Erythroblast (primary cell): ENCODE measurements at regions not wholly inside any gene's neighbourhood (a gene's known extent, or its start where the extent isn't known, plus 50 kb on each side); places are given as distances from the start of the nearest gene placed in this dataset.
"Not testable (repeated sequence)": the region's sequence is repeated elsewhere in the genome, so short reads cannot be mapped to it uniquely, and the experiment has no call there.

ENCODE experiments used
- DNase-seq, 2 experiments: peaks; one replicate each; lab custom pipeline; 2025; lab: John Stamatoyannopoulos, UW
- GATA1 ChIP-seq: IDR thresholded peaks from 2 replicates; pipeline ENCODE4 v1.6.1; 2011; ENCODE audit warnings: low read depth, mild to moderate bottlenecking, control low read depth, low read length, moderate library complexity
- POLR2A ChIP-seq: IDR thresholded peaks from 2 replicates; pipeline ENCODE4 v1.6.1; 2011; ENCODE audit warnings: mild to moderate bottlenecking, low read length

- TF ChIP-seq POLR2A (no peak), GATA1 (no peak)
- no peak for DNase-seq
Observed at GRCh38 chr10:65194126-65194525, 1672.9 kb downstream of the REEP3 start.

- TF ChIP-seq GATA1, result no peak
- no peak for TF ChIP-seq POLR2A
- DNase-seq, result no peak
Observed at GRCh38 chr10:65194555-65194954, 1673.4 kb downstream of the REEP3 start.

GRCh38 chr10:65196111-65196510 is 1674.9 kb downstream of the REEP3 start:
- DNase-seq, result no peak
- TF ChIP-seq POLR2A (no peak), GATA1 (no peak)

GRCh38 chr10:65197935-65198334 is 1676.7 kb downstream of the REEP3 start:
- TF ChIP-seq POLR2A (no peak), GATA1 (no peak)
- no peak for DNase-seq

GRCh38 chr10:65201491-65201890 is 1680.3 kb downstream of the REEP3 start:
- TF ChIP-seq POLR2A, result no peak
- no peak for TF ChIP-seq GATA1
- no peak for DNase-seq

GRCh38 chr10:65204999-65205398 is 1683.8 kb downstream of the REEP3 start:
- TF ChIP-seq GATA1 (no peak), POLR2A (no peak)
- no peak for DNase-seq

GRCh38 chr10:65213170-65213569 is 1692.0 kb downstream of the REEP3 start:
- no peak for DNase-seq
- TF ChIP-seq POLR2A, result no peak
- no peak for TF ChIP-seq GATA1

- no peak for DNase-seq
- TF ChIP-seq GATA1 (no peak), POLR2A (no peak)
Observed at GRCh38 chr10:65219444-65219843, 1698.2 kb downstream of the REEP3 start.

GRCh38 chr10:65231148-65231547 is 1694.7 kb upstream of the LRRTM3 start:
- DNase-seq, result no peak
- no peak for TF ChIP-seq POLR2A
- TF ChIP-seq GATA1, result no peak

GRCh38 chr10:65234261-65234660 is 1691.6 kb upstream of the LRRTM3 start:
- no peak for TF ChIP-seq GATA1
- TF ChIP-seq POLR2A, result no peak
- no peak for DNase-seq

- no peak for DNase-seq
- TF ChIP-seq POLR2A (no peak), GATA1 (no peak)
Observed at GRCh38 chr10:65235266-65235665, 1690.6 kb upstream of the LRRTM3 start.

GRCh38 chr10:65235846-65236245 is 1690.0 kb upstream of the LRRTM3 start:
- TF ChIP-seq GATA1, result no peak
- TF ChIP-seq POLR2A, result no peak

GRCh38 chr10:65265451-65265954 is 1660.3 kb upstream of the LRRTM3 start:
- TF ChIP-seq POLR2A (no peak), GATA1 (no peak)
- no peak for DNase-seq

More at GRCh38 chr10:65235846-65236245, 1690.0 kb upstream of the LRRTM3 start:
- no peak for DNase-seq

GRCh38 chr10:65269551-65269950 is 1656.3 kb upstream of the LRRTM3 start:
- not testable (repeated sequence) for DNase-seq

- TF ChIP-seq POLR2A (no peak), GATA1 (no peak)
- no peak for DNase-seq
Observed at GRCh38 chr10:65270969-65271368, 1654.9 kb upstream of the LRRTM3 start.

GRCh38 chr10:65273115-65273514 is 1652.7 kb upstream of the LRRTM3 start:
- TF ChIP-seq POLR2A (no peak), GATA1 (no peak)
- no peak for DNase-seq
